ENCODE measurements at regions not wholly inside any gene's neighbourhood (a gene's known extent, or its start where the extent isn't known, plus 50 kb on each side); places are given as distances from the start of the nearest gene placed in this dataset.
"Not testable (repeated sequence)": the region's sequence is repeated elsewhere in the genome, so short reads cannot be mapped to it uniquely, and the experiment has no call there.

DNA sequence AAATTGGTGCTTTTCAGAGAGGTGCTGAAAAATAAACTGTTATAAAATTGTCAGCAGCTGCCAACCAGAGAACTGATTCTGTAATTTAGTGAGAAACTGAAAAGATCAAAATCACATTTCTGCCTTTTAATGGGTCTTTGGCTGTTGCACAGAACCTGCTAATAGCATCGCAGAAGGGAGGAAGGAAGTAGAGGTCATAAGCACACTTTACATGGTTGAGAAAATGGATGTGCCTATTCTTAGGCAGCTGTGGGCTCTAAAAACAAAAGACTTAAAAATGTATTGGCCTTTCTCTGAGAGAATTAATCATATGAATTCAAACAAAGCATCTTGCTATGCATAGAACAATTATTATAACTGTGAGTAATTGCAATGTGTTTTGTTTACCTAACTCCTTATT lies 1186.9 kb downstream of the DSC3 start:
- ATAC-seq (ENCODE audit: low read depth) (no peak), DNase-seq (no peak)
- no peak for TF ChIP-seq CTCF (IDR thresholded peaks at IDR 0.05)
- no peak overlapping the region for H3K27ac Mint-ChIP-seq
- CTCF ChIA-PET, result no interaction called here
- H3K36me3 Mint-ChIP-seq (ENCODE audit: low read depth), result no peaks in the 10 kb centered on the region
- H3K9me3 Mint-ChIP-seq, result peaks cover 2% of the 10 kb centered on the region
- no peaks in the 10 kb centered on the region for H3K27me3 Mint-ChIP-seq
- intact Hi-C loops (cut with micrococcal nuclease), result no loop called here
- POLR2A ChIA-PET, result no interaction called here
- no peaks in the 10 kb centered on the region for H3K4me1 Mint-ChIP-seq
- H3K4me3 Mint-ChIP-seq, result no peak overlapping the region

DNA sequence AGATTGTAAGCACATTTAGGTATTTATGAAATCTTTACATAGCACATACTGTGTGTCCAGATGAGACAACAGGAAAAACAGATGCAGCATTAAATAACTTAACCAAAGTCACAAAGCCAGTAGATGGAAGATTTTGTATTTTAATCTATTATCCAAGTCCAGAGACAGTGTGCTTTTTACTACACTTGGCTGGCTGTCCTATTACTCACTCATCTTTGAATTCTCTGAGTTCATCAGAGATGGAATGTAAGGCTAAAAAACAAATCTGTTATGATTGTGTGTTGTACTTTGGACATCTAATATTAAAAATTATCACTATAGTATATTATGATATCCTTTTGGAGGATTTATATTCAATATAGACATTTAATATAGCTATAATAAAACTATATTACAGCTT lies 1189.4 kb downstream of the DSC3 start:
- CTCF ChIA-PET, result no interaction called here
- H3K27ac Mint-ChIP-seq, result no peak overlapping the region
- no peak overlapping the region for H3K4me3 Mint-ChIP-seq
- H3K36me3 Mint-ChIP-seq (ENCODE audit: low read depth), result no peaks in the 10 kb centered on the region
- no peaks in the 10 kb centered on the region for H3K27me3 Mint-ChIP-seq
- no peak for TF ChIP-seq CTCF (IDR thresholded peaks at IDR 0.05)
- POLR2A ChIA-PET, result no interaction called here
- H3K4me1 Mint-ChIP-seq, result no peaks in the 10 kb centered on the region
- no peaks in the 10 kb centered on the region for H3K9me3 Mint-ChIP-seq
- ATAC-seq (ENCODE audit: low read depth), result no peak
- intact Hi-C loops (cut with micrococcal nuclease), result no loop called here
- no peak for DNase-seq

- ChIA-PET POLR2A (no interaction called here), CTCF (no interaction called here)
- Mint-ChIP-seq H3K4me3 (no peak overlapping the region), H3K4me1 (no peaks in the 10 kb centered on the region), H3K27ac (no peak overlapping the region), H3K36me3 (ENCODE audit: low read depth) (no peaks in the 10 kb centered on the region), H3K27me3 (no peaks in the 10 kb centered on the region), H3K9me3 (peaks cover 10% of the 10 kb centered on the region)
- DNase-seq, result no peak
- ATAC-seq (ENCODE audit: low read depth), result no peak
- TF ChIP-seq CTCF (IDR thresholded peaks at IDR 0.05), result no peak
- intact Hi-C loops (cut with micrococcal nuclease), result loop anchor here (10.0 kb wide), 1 partner anchor 56 kb away; no protein-coding TSS in a partner anchor
Measured at GRCh38 chr18:29849144-29849543, 1193.4 kb downstream of the DSC3 start.

GRCh38 chr18:29841631-29842030 lies 1200.9 kb downstream of the DSC3 start:
- Mint-ChIP-seq H3K27me3 (no peaks in the 10 kb centered on the region), H3K9me3 (peaks cover 12% of the 10 kb centered on the region), H3K27ac (no peak overlapping the region), H3K4me3 (no peak overlapping the region), H3K36me3 (ENCODE audit: low read depth) (no peaks in the 10 kb centered on the region), H3K4me1 (no peaks in the 10 kb centered on the region)
- ChIA-PET CTCF (no interaction called here), POLR2A (no interaction called here)
- DNase-seq (no peak), ATAC-seq (ENCODE audit: low read depth) (no peak)
- intact Hi-C loops (cut with micrococcal nuclease), result loop anchor here (10.0 kb wide), 1 partner anchor 63 kb away; no protein-coding TSS in a partner anchor
- no peak for TF ChIP-seq CTCF (IDR thresholded peaks at IDR 0.05)

- TF ChIP-seq CTCF (IDR thresholded peaks at IDR 0.05), result no peak
- no peaks in the 10 kb centered on the region for H3K27me3 Mint-ChIP-seq
- intact Hi-C loops (cut with micrococcal nuclease), result loop anchor here (10.0 kb wide), 1 partner anchor 65 kb away; no protein-coding TSS in a partner anchor
- ChIA-PET CTCF (no interaction called here), POLR2A (no interaction called here)
- H3K4me3 Mint-ChIP-seq, result no peak overlapping the region
- H3K4me1 Mint-ChIP-seq, result no peaks in the 10 kb centered on the region
- no peak overlapping the region for H3K27ac Mint-ChIP-seq
- DNase-seq (no peak), ATAC-seq (ENCODE audit: low read depth) (no peak)
- H3K36me3 Mint-ChIP-seq (ENCODE audit: low read depth), result no peaks in the 10 kb centered on the region
- peaks cover 6% of the 10 kb centered on the region for H3K9me3 Mint-ChIP-seq
Measured at GRCh38 chr18:29840089-29840488, 1202.5 kb downstream of the DSC3 start.

GRCh38 chr18:29838961-29839360 lies 1203.6 kb downstream of the DSC3 start:
- ATAC-seq (ENCODE audit: low read depth); H3K4me3 Mint-ChIP-seq; H3K4me1 Mint-ChIP-seq; H3K9me3 Mint-ChIP-seq; POLR2A ChIA-PET; H3K36me3 Mint-ChIP-seq (ENCODE audit: low read depth); H3K27me3 Mint-ChIP-seq; intact Hi-C loops (cut with micrococcal nuclease); H3K27ac Mint-ChIP-seq; CTCF ChIA-PET; DNase-seq: not testable (repeated sequence)
